ENCODE measurements at regions not wholly inside any gene's neighbourhood (a gene's known extent, or its start where the extent isn't known, plus 50 kb on each side); places are given as distances from the start of the nearest gene placed in this dataset.

DNA sequence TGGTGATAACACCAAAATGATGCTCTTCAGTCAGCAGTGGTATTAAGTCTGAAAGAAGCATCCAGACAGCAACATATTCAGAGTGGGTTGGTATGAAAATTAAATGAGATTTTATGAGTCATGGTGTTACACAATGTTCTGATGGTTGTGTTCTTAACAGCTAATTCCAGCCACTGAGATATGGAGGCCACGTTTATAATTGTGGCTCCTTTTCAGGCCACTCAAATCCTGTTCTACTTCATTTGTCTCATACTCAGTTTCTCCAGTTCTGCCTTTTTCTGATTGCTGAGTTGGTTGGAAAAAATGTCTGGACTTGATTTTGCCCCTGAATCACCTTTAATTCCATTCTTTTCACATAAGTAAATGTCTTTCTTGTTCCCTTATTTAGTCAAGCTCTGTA is 162.7 kb upstream of the COL3A1 start:
- DNase-seq = no peak
- TF ChIP-seq, protein P1, sequence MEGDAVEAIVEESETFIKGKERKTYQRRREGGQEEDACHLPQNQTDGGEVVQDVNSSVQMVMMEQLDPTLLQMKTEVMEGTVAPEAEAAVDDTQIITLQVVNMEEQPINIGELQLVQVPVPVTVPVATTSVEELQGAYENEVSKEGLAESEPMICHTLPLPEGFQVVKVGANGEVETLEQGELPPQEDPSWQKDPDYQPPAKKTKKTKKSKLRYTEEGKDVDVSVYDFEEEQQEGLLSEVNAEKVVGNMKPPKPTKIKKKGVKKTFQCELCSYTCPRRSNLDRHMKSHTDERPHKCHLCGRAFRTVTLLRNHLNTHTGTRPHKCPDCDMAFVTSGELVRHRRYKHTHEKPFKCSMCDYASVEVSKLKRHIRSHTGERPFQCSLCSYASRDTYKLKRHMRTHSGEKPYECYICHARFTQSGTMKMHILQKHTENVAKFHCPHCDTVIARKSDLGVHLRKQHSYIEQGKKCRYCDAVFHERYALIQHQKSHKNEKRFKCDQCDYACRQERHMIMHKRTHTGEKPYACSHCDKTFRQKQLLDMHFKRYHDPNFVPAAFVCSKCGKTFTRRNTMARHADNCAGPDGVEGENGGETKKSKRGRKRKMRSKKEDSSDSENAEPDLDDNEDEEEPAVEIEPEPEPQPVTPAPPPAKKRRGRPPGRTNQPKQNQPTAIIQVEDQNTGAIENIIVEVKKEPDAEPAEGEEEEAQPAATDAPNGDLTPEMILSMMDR (IDR thresholded peaks at IDR 0.05) = no peak
- Histone ChIP-seq H3K4me2 (replicated peaks; ENCODE audit: extremely low read depth, low read length, poor library complexity, severe bottlenecking) (no peak overlapping the region), H3K27me3 (ENCODE audit: control insufficient read depth in 2 of 2, insufficient read depth in 2 of 2, low read length in 2 of 2) (no peaks in the 10 kb centered on the region), H2AFZ (ENCODE audit: insufficient read depth, low read depth, low read length, poor library complexity, severe bottlenecking) (no peak overlapping the region), H3K79me2 (ENCODE audit: insufficient read depth, low read length) (no peaks in the 10 kb centered on the region), H4K20me1 (ENCODE audit: insufficient read depth, low read length) (no peaks in the 10 kb centered on the region), H3K9me3 (replicated peaks in 1 of 2; ENCODE audit: control insufficient read depth in 1 of 2, insufficient read depth in 1 of 2, low read length in 2 of 2) (no peaks in the 10 kb centered on the region), H3K4me3 (replicated peaks in 1 of 3; ENCODE audit: low read depth in 2 of 3, low read length in 3 of 3) (no peak overlapping the region), H3K36me3 (replicated peaks in 1 of 2; ENCODE audit: control insufficient read depth in 1 of 2, insufficient read depth in 2 of 2, low read length in 2 of 2) (no peaks in the 10 kb centered on the region), H3K9ac (ENCODE audit: insufficient read depth, low read length, poor library complexity, severe bottlenecking) (no peak overlapping the region), H3K4me1 (ENCODE audit: control insufficient read depth in 1 of 2, insufficient read depth in 2 of 2, low read length in 2 of 2) (no peaks in the 10 kb centered on the region), H3K27ac (ENCODE audit: low read depth in 1 of 2, low read length in 2 of 2) (no peak overlapping the region)
- Mint-ChIP-seq H3K4me3 (no peak overlapping the region), H3K4me1 (no peaks in the 10 kb centered on the region), H3K27me3 (ENCODE audit: low read depth in 3 of 3) (no peaks in the 10 kb centered on the region), H3K27ac (no peak overlapping the region), H3K36me3 (no peaks in the 10 kb centered on the region), H3K9me3 (peaks cover 0 to 9% (median 2%) of the 10 kb centered on the region in 7 donors)
- no CpG with 5 or more reads among the region's 1 CpG for WGBS (ENCODE audit: insufficient coverage)
- intact Hi-C loops (cut with micrococcal nuclease) = no loop called here

DNA sequence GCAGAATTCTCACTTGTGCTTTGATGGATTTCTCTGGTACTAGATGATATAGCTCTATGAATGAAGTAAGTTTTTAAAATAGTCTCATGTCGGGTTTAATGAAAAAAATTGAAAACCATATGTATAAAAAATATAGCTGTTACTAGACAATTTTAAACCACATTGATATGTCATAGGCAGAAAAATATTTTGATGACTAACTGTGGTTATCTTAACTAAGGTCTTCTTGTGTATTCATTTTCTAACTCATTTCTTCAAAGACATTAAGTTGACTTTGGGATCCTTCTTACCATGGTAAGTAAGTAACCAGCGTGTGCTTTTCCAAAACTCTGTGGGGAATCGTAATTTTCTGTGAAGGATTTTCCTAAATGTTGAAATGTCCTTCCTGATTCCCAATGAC is 160.9 kb upstream of the COL3A1 start:
- Histone ChIP-seq H4K20me1 (ENCODE audit: insufficient read depth, low read length) (no peaks in the 10 kb centered on the region), H3K9ac (ENCODE audit: insufficient read depth, low read length, poor library complexity, severe bottlenecking) (no peak overlapping the region), H3K27ac (ENCODE audit: low read depth in 1 of 2, low read length in 2 of 2) (no peak overlapping the region), H3K4me2 (replicated peaks; ENCODE audit: extremely low read depth, low read length, poor library complexity, severe bottlenecking) (no peak overlapping the region), H3K9me3 (replicated peaks in 1 of 2; ENCODE audit: control insufficient read depth in 1 of 2, insufficient read depth in 1 of 2, low read length in 2 of 2) (no peaks in the 10 kb centered on the region), H3K4me3 (replicated peaks in 1 of 3; ENCODE audit: low read depth in 2 of 3, low read length in 3 of 3) (no peak overlapping the region), H3K36me3 (replicated peaks in 1 of 2; ENCODE audit: control insufficient read depth in 1 of 2, insufficient read depth in 2 of 2, low read length in 2 of 2) (no peaks in the 10 kb centered on the region), H2AFZ (ENCODE audit: insufficient read depth, low read depth, low read length, poor library complexity, severe bottlenecking) (no peak overlapping the region), H3K4me1 (ENCODE audit: control insufficient read depth in 1 of 2, insufficient read depth in 2 of 2, low read length in 2 of 2) (no peaks in the 10 kb centered on the region), H3K27me3 (ENCODE audit: control insufficient read depth in 2 of 2, insufficient read depth in 2 of 2, low read length in 2 of 2) (no peaks in the 10 kb centered on the region), H3K79me2 (ENCODE audit: insufficient read depth, low read length) (no peaks in the 10 kb centered on the region)
- TF ChIP-seq, protein P1 (IDR thresholded peaks at IDR 0.05) = no peak
- no peak for DNase-seq
- WGBS (ENCODE audit: insufficient coverage) = no CpG with 5 or more reads among the region's 3 CpGs
- Mint-ChIP-seq H3K36me3 (no peaks in the 10 kb centered on the region), H3K4me3 (no peak overlapping the region), H3K4me1 (no peaks in the 10 kb centered on the region), H3K27me3 (ENCODE audit: low read depth in 3 of 3) (no peaks in the 10 kb centered on the region), H3K9me3 (peaks cover 0 to 9% (median 2%) of the 10 kb centered on the region in 7 donors), H3K27ac (no peak overlapping the region)
- intact Hi-C loops (cut with micrococcal nuclease) = no loop called here

Measured in CD14-positive monocyte (primary cell).